Right lobe of liver (tissue), 6 donors: ENCODE measurements at regions not wholly inside any gene's neighbourhood (a gene's known extent, or its start where the extent isn't known, plus 50 kb on each side); places are given as distances from the start of the nearest gene placed in this dataset.

Experiments used
- ATAC-seq, 4 donors: fragments of 200-7000 bp; cut with Tn5 transposase; one replicate each; pipeline ENCODE4 v1.9.1; 2020; ENCODE audit warnings: mild to moderate bottlenecking in 4 of 4, moderate library complexity in 4 of 4
- DNase-seq, 3 donors: peaks; one replicate each; pipeline ENCODE4 v3.0.0-alpha.2; 2020
- H3K27ac ChIP-seq, 3 donors: fragments of 200-600 bp; one replicate each; pipeline ENCODE4 v1.8.0; 2022
- H3K27me3 ChIP-seq, 2 donors: fragments of 200-600 bp; one replicate each; pipeline ENCODE4 v1.8.0; 2022
- H3K36me3 ChIP-seq, 4 donors: fragments of 200-600 bp; sonication (generic) in 1 of 4; one replicate each; pipeline versions ENCODE4 v1.5.1 to v1.8.0; 2017 to 2022; ENCODE audit warnings: control low read depth in 1 of 4
- H3K4me1 ChIP-seq, 4 donors: fragments of 200-600 bp; sonication (generic) in 1 of 4; one replicate each; pipeline versions ENCODE4 v1.5.1 to v1.8.0; 2017 to 2022; ENCODE audit warnings: control low read depth in 1 of 4
- H3K4me3 ChIP-seq, 3 donors: fragments of 200-600 bp; one replicate each; pipeline ENCODE4 v1.8.0; 2022
- H3K9me3 ChIP-seq, 4 donors: fragments of 200-600 bp; sonication (generic) in 1 of 4; one replicate each; pipeline versions ENCODE4 v1.5.1 to v1.8.0; 2017 to 2022; ENCODE audit warnings: control low read depth in 1 of 4
- CTCF ChIP-seq, 4 donors: fragments of 200-600 bp in 3 of 4; fragments of 450-650 bp in 1 of 4; IDR thresholded peaks; one replicate each; pipeline versions ENCODE4 v1.5.1 to v1.8.0; 2016 to 2022; ENCODE audit warnings: antibody characterized with exemption in 4 of 4, mild to moderate bottlenecking in 2 of 4
- POLR2A ChIP-seq: fragments of 450-650 bp; IDR thresholded peaks from one replicate; pipeline ENCODE4 v1.6.1; 2017; ENCODE audit warnings: antibody characterized with exemption, mild to moderate bottlenecking
- WGBS: methylation state at CpG from one replicate; pipeline ENCODE4 v1.1.6; 2018; ENCODE audit warnings: low coverage, low lambda C conversion rate; ENCODE audit not compliant: insufficient coverage; ENCODE audit errors: missing lambda C conversion rate; 5-methylcytosine and 5-hydroxymethylcytosine counted together
- intact Hi-C, 2 donors: fragments of 100-400 bp; cut with DNase I; formaldehyde crosslinking; loops; one replicate each; pipeline versions ENCODE4 v1.11.2 to v1.14.1; 2022
- donor health status: DM: no; HTN: yes; CAD: no.
- donor health status: DM: no; HTN: no; CAD: no.
- donor health status: DM: no; HTN: no; CAD: no.
- donor health status: DM: no; HTN: yes; CAD: no.
- donor health status: DM: no; HTN: yes; CAD: no.

- no peak for DNase-seq
- intact Hi-C loops, result no loop called here
- H3K27me3 ChIP-seq, result no peaks in the 10 kb centered on the region
- no peaks in the 10 kb centered on the region for H3K9me3 ChIP-seq
- H3K4me3 ChIP-seq, result no peak overlapping the region
- peak in 3 of 4 donors; percentile 31 to 72 (median 70) for ATAC-seq
- H3K4me1 ChIP-seq, result no peaks in the 10 kb centered on the region
- no peak overlapping the region for H3K27ac ChIP-seq
- peak in 3 of 4 donors; percentile 16 to 34 (median 20) for TF ChIP-seq CTCF (IDR thresholded peaks at IDR 0.05)
- TF ChIP-seq POLR2A, result no peak
- no peaks in the 10 kb centered on the region for H3K36me3 ChIP-seq
- WGBS, result 45% methylated on average over 3 of the region's 3 CpGs
These were observed 135.4 kb upstream of the LARGE1 start for GRCh38 chr22:34055525-34056200.

- ATAC-seq, result no peak
These were observed 137.4 kb upstream of the LARGE1 start for GRCh38 chr22:34057726-34058125.

GRCh38 chr22:34064696-34065095 is 144.4 kb upstream of the LARGE1 start:
- WGBS, result 47% methylated on average over 6 of the region's 7 CpGs
- no peak overlapping the region for H3K4me3 ChIP-seq

More at GRCh38 chr22:34057726-34058125, 137.4 kb upstream of the LARGE1 start:
- H3K9me3 ChIP-seq, result no peaks in the 10 kb centered on the region
- no peak overlapping the region for H3K27ac ChIP-seq
- no peak overlapping the region for H3K4me3 ChIP-seq
- DNase-seq, result no peak
- no peaks in the 10 kb centered on the region for H3K36me3 ChIP-seq
- intact Hi-C loops, result no loop called here
- H3K27me3 ChIP-seq, result no peaks in the 10 kb centered on the region
- 48% methylated on average over 4 of the region's 4 CpGs for WGBS
- TF ChIP-seq POLR2A (no peak), CTCF (IDR thresholded peaks at IDR 0.05) (no peak)
- H3K4me1 ChIP-seq, result no peaks in the 10 kb centered on the region

GRCh38 chr22:34067031-34067430 is 146.8 kb upstream of the LARGE1 start:
- intact Hi-C loops, result no loop called here
- no peak for ATAC-seq
- Histone ChIP-seq H3K4me1 (no peaks in the 10 kb centered on the region), H3K27ac (no peak overlapping the region), H3K4me3 (no peak overlapping the region), H3K9me3 (no peaks in the 10 kb centered on the region), H3K27me3 (no peaks in the 10 kb centered on the region), H3K36me3 (no peaks in the 10 kb centered on the region)
- TF ChIP-seq CTCF (IDR thresholded peaks at IDR 0.05) (no peak), POLR2A (no peak)
- DNase-seq, result no peak
- WGBS, result 70% methylated on average over 7 of the region's 7 CpGs

More at GRCh38 chr22:34064696-34065095, 144.4 kb upstream of the LARGE1 start:
- TF ChIP-seq POLR2A, result no peak
- no peak for TF ChIP-seq CTCF (IDR thresholded peaks at IDR 0.05)
- DNase-seq (no peak), ATAC-seq (no peak)
- no peaks in the 10 kb centered on the region for H3K9me3 ChIP-seq
- intact Hi-C loops, result no loop called here
- H3K4me1 ChIP-seq, result no peaks in the 10 kb centered on the region
- no peaks in the 10 kb centered on the region for H3K36me3 ChIP-seq
- H3K27ac ChIP-seq, result no peak overlapping the region
- H3K27me3 ChIP-seq, result no peaks in the 10 kb centered on the region
